ENCODE measurements at regions not wholly inside any gene's neighbourhood (a gene's known extent, or its start where the extent isn't known, plus 50 kb on each side); places are given as distances from the start of the nearest gene placed in this dataset.

DNA sequence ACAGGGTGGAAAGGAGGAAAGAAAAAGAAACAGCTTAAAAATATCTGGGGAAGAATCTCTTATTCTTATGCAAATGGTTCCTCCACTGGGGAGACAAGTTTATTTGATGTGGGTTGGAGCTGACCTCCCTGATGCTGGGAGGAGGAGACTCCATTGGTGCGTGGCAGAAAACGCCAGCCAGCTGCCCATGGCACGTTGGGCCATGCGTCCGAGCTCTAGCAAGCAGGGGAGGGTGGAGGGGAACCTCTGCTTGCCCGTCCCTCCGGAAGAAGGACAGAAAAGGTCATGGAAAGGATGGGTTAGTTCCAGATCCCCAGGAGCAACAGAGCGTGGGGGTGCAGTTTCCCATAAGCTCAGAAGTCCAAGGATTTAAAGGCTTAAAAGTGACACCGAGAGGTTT lies 210.4 kb downstream of the KLHL4 start:
- TF ChIP-seq POLR2A (IDR thresholded peaks at IDR 0.05): no peak
- TF ChIP-seq, protein P1, sequence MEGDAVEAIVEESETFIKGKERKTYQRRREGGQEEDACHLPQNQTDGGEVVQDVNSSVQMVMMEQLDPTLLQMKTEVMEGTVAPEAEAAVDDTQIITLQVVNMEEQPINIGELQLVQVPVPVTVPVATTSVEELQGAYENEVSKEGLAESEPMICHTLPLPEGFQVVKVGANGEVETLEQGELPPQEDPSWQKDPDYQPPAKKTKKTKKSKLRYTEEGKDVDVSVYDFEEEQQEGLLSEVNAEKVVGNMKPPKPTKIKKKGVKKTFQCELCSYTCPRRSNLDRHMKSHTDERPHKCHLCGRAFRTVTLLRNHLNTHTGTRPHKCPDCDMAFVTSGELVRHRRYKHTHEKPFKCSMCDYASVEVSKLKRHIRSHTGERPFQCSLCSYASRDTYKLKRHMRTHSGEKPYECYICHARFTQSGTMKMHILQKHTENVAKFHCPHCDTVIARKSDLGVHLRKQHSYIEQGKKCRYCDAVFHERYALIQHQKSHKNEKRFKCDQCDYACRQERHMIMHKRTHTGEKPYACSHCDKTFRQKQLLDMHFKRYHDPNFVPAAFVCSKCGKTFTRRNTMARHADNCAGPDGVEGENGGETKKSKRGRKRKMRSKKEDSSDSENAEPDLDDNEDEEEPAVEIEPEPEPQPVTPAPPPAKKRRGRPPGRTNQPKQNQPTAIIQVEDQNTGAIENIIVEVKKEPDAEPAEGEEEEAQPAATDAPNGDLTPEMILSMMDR (IDR thresholded peaks at IDR 0.05): no peak

Data from tibial nerve (tissue), 3 donors.